ENCODE measurements at regions not wholly inside any gene's neighbourhood (a gene's known extent, or its start where the extent isn't known, plus 50 kb on each side); places are given as distances from the start of the nearest gene placed in this dataset.

GRCh38 chr5:6814816-6815215 is 101.6 kb downstream of the TENT4A start:
- WGBS, result 66% methylated on average over 3 of the region's 5 CpGs
- Histone ChIP-seq H3K36me3 (no peaks in the 10 kb centered on the region), H3K27ac (no peak overlapping the region), H3K4me3 (no peak overlapping the region), H3K9me3 (no peaks in the 10 kb centered on the region), H3K4me1 (no peaks in the 10 kb centered on the region), H3K27me3 (peaks cover 5% of the 10 kb centered on the region)
- DNase-seq (ENCODE audit: low spot score in 2 of 2), result no peak
- TF ChIP-seq POLR2AphosphoS5 (IDR thresholded peaks at IDR 0.05), result no peak
- TF ChIP-seq, protein P1, sequence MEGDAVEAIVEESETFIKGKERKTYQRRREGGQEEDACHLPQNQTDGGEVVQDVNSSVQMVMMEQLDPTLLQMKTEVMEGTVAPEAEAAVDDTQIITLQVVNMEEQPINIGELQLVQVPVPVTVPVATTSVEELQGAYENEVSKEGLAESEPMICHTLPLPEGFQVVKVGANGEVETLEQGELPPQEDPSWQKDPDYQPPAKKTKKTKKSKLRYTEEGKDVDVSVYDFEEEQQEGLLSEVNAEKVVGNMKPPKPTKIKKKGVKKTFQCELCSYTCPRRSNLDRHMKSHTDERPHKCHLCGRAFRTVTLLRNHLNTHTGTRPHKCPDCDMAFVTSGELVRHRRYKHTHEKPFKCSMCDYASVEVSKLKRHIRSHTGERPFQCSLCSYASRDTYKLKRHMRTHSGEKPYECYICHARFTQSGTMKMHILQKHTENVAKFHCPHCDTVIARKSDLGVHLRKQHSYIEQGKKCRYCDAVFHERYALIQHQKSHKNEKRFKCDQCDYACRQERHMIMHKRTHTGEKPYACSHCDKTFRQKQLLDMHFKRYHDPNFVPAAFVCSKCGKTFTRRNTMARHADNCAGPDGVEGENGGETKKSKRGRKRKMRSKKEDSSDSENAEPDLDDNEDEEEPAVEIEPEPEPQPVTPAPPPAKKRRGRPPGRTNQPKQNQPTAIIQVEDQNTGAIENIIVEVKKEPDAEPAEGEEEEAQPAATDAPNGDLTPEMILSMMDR (IDR thresholded peaks at IDR 0.05), result no peak
- TF ChIP-seq EP300 (IDR thresholded peaks at IDR 0.05), result no peak
- TF ChIP-seq POLR2A (IDR thresholded peaks at IDR 0.05), result no peak

- H3K36me3 ChIP-seq, result no peaks in the 10 kb centered on the region
- no peak overlapping the region for H3K4me3 ChIP-seq
- TF ChIP-seq EP300 (IDR thresholded peaks at IDR 0.05) (no peak), POLR2AphosphoS5 (IDR thresholded peaks at IDR 0.05) (no peak), POLR2A (IDR thresholded peaks at IDR 0.05) (no peak)
- TF ChIP-seq, protein P1 (IDR thresholded peaks at IDR 0.05), result no peak
- 46% methylated on average over 14 of the region's 14 CpGs for WGBS
- H3K27me3 ChIP-seq, result peaks cover 5% of the 10 kb centered on the region
- no peak overlapping the region for H3K27ac ChIP-seq
- H3K4me1 ChIP-seq, result no peaks in the 10 kb centered on the region
- DNase-seq (ENCODE audit: low spot score in 2 of 2), result no peak
- H3K9me3 ChIP-seq, result peaks cover 4% of the 10 kb centered on the region
Measured at GRCh38 chr5:6818594-6819511, 105.6 kb downstream of the TENT4A start.

- no peak for DNase-seq (ENCODE audit: low spot score in 2 of 2)
- no peak overlapping the region for H3K4me3 ChIP-seq
- WGBS, result 65% methylated on average over 6 of the region's 6 CpGs
- H3K9me3 ChIP-seq, result peaks cover 4% of the 10 kb centered on the region
- H3K27ac ChIP-seq, result no peak overlapping the region
- no peak for TF ChIP-seq EP300 (IDR thresholded peaks at IDR 0.05)
- TF ChIP-seq POLR2AphosphoS5 (IDR thresholded peaks at IDR 0.05), result no peak
- TF ChIP-seq, protein P1 (IDR thresholded peaks at IDR 0.05), result no peak
- no peaks in the 10 kb centered on the region for H3K36me3 ChIP-seq
- peaks cover 5% of the 10 kb centered on the region for H3K27me3 ChIP-seq
- no peaks in the 10 kb centered on the region for H3K4me1 ChIP-seq
Measured at GRCh38 chr5:6819521-6819920, 106.3 kb downstream of the TENT4A start.

DNA sequence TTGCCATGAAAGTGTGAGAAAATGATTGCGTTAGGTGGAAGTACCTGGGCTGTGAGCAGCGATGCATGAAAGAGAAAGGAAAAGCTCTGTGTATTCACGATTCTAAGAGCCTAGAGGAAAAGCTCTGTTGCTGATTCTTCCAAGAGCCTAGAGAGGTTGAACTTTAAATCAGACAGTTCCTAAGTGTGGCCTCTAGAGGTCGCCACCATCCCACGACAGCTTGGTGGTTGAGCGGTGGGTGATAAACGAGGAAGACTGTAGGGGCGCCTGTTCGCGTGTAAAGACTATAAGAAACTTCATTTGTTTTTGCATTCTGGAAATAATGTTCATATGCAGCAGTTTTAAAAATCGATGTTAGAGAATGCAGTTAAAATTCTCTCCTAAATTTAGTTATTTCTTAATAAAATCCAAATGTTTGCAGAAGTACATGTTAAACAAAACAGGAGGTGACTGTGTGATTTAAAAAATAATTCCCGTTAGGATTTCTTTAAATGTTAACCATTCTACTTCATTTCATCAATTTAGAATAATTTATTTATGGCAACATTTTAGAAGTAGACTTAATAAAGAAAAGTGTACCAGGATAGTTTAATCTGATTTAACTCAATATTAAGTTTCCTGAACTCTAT is 107.7 kb downstream of the TENT4A start:
- WGBS, result 31% methylated on average over 12 of the region's 12 CpGs
- Histone ChIP-seq H3K4me3 (no peak overlapping the region), H3K27me3 (peaks cover 5% of the 10 kb centered on the region), H3K36me3 (no peaks in the 10 kb centered on the region), H3K9me3 (peaks cover 4% of the 10 kb centered on the region), H3K27ac (no peak overlapping the region), H3K4me1 (no peaks in the 10 kb centered on the region)
- TF ChIP-seq POLR2AphosphoS5 (IDR thresholded peaks at IDR 0.05), result no peak
- TF ChIP-seq, protein P1 (IDR thresholded peaks at IDR 0.05), result peak in 1 of 2 donors; percentile 15
- no peak for TF ChIP-seq POLR2A (IDR thresholded peaks at IDR 0.05)
- no peak for TF ChIP-seq EP300 (IDR thresholded peaks at IDR 0.05)
- DNase-seq (ENCODE audit: low spot score in 2 of 2), result no peak

- no peak for DNase-seq (ENCODE audit: low spot score in 2 of 2)
- Histone ChIP-seq H3K27ac (no peak overlapping the region), H3K27me3 (peaks cover 5% of the 10 kb centered on the region), H3K4me1 (no peaks in the 10 kb centered on the region), H3K9me3 (peaks cover 4% of the 10 kb centered on the region), H3K4me3 (no peak overlapping the region), H3K36me3 (no peaks in the 10 kb centered on the region)
- TF ChIP-seq POLR2AphosphoS5 (IDR thresholded peaks at IDR 0.05) (no peak), POLR2A (IDR thresholded peaks at IDR 0.05) (no peak), EP300 (IDR thresholded peaks at IDR 0.05) (no peak)
- TF ChIP-seq, protein P1 (IDR thresholded peaks at IDR 0.05), result no peak
- 90% methylated on average over 8 of the region's 8 CpGs for WGBS
Measured at GRCh38 chr5:6822068-6822467, 108.8 kb downstream of the TENT4A start.

All from suprapubic skin (tissue), 4 donors.